Vagina (tissue), 2 donors: ENCODE measurements at regions not wholly inside any gene's neighbourhood (a gene's known extent, or its start where the extent isn't known, plus 50 kb on each side); places are given as distances from the start of the nearest gene placed in this dataset.

Experiments used
- DNase-seq, 2 donors: peaks; one replicate each; pipeline ENCODE4 v3.0.0-alpha.2; 2017; ENCODE audit errors: extremely low spot score in 2 of 2
- H3K27ac ChIP-seq: fragments of 200-600 bp; sonication (generic); one replicate; pipeline ENCODE4 v1.5.1; 2019
- H3K27me3 ChIP-seq: fragments of 200-600 bp; sonication (generic); one replicate; pipeline ENCODE4 v1.5.1; 2019
- H3K36me3 ChIP-seq, 2 donors: fragments of 200-600 bp; sonication (generic); one replicate each; pipeline ENCODE4 v1.5.1; 2017 to 2019
- H3K4me1 ChIP-seq: fragments of 200-600 bp; sonication (generic); one replicate; pipeline ENCODE4 v1.5.1; 2019
- H3K4me3 ChIP-seq, 2 donors: fragments of 200-600 bp; sonication (generic); 1 replicate in 1 of 2; 2 replicates in 1 of 2; pipeline ENCODE4 v1.5.1; 2016 to 2019
- H3K9me3 ChIP-seq: fragments of 200-600 bp; sonication (generic); one replicate; pipeline ENCODE4 v1.5.1; 2019
- POLR2A ChIP-seq, 2 donors: fragments of 450-650 bp; IDR thresholded peaks; one replicate each; pipeline ENCODE4 v1.6.1; 2017; ENCODE audit warnings: antibody characterized with exemption in 2 of 2, mild to moderate bottlenecking in 2 of 2, moderate library complexity in 2 of 2
- POLR2AphosphoS5 ChIP-seq, 2 donors: sonication (generic); formaldehyde crosslinking; IDR thresholded peaks; one replicate each; pipeline ENCODE4 v1.9.0; 2017; ENCODE audit warnings: antibody characterized with exemption in 2 of 2, mild to moderate bottlenecking in 2 of 2, low read depth in 1 of 2; ENCODE audit not compliant: insufficient read depth in 1 of 2
- intact Hi-C: fragments of 100-400 bp; cut with DNase I; formaldehyde crosslinking; loops from one replicate; pipeline ENCODE4 v1.15.1; 2023
- TF ChIP-seq, protein P1 (sequence below), 3 experiments: fragments of 450-650 bp in 2 of 3; fragments of 200-600 bp in 1 of 3; sonication (generic) in 1 of 3; IDR thresholded peaks; one replicate each; pipeline ENCODE4 v1.5.1; 2017 to 2019; ENCODE audit warnings: antibody characterized with exemption in 3 of 3, mild to moderate bottlenecking in 2 of 3, moderate library complexity in 2 of 3

DNA sequence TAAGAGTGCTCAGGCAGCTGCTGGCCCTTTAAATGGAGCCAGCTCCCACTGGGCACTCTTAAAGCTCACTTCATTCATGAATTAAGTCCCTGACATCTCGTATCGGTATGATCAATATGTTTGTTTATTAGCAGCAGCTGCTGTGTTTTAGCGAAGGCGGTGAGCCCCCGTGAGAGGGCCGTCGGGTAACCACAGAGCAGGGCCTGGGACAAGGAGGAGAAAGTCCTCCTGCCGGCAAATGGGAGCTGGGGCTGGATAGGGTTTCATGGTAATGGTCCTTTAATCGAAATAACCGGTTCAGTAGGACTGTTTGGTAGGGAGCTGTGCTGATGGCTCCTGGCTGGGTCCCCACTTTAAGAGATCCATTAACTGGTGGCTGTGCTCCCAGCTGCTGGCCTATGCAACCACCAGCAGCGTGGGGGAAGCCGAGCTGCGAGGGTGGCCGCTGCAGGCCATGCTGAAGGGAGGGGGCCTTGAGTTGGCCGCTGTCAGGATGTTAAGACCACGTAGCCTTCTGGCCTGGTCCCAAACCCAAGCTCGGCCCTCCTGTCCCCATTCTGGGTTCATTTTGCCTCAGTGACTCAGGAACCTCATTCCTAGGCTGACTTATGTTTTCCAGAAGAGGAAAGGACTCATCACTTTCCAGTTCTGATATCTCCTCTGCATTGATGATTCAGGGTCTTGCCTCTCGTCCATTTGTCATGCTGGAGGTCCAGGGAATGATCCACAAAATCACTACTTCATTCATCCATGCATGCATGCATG, 67.6 kb upstream of the NTRK3 start:
- H3K4me3 ChIP-seq, result no peak overlapping the region
- intact Hi-C loops, result no loop called here
- no peaks in the 10 kb centered on the region for H3K4me1 ChIP-seq

DNA sequence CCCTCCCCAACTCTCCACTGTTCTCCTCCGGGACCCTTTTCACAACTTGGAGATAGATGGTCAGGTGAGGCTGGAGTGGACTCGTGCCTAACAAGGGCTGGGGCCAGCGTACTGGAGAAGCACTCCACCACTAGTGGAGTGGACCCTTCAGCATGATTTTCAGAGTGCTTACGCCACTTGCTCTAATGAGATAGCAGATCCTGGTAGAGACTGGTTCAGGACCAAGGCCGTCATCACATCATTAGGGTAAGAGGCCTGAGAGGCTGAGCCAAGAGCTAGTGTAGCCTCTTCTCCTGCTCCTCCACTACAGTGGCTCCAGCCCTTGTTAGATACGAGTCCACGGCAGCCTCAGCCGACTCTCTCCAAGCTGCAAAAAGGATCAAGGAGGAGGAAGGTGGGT, 66.9 kb upstream of the NTRK3 start:
- H3K27ac ChIP-seq, result no peak overlapping the region
- H3K27me3 ChIP-seq, result no peaks in the 10 kb centered on the region
- DNase-seq, result no peak
- no peak for TF ChIP-seq POLR2AphosphoS5 (IDR thresholded peaks at IDR 0.05; ENCODE audit: insufficient read depth in 1 of 2, low read depth in 1 of 2)
- no peaks in the 10 kb centered on the region for H3K36me3 ChIP-seq
- no peaks in the 10 kb centered on the region for H3K9me3 ChIP-seq
- no peaks in the 10 kb centered on the region for H3K4me1 ChIP-seq
- no peak overlapping the region for H3K4me3 ChIP-seq
- intact Hi-C loops, result no loop called here

More for the DNA sequence above, 67.6 kb upstream of the NTRK3 start:
- DNase-seq, result no peak
- TF ChIP-seq POLR2A (IDR thresholded peaks at IDR 0.05) (no peak), POLR2AphosphoS5 (IDR thresholded peaks at IDR 0.05; ENCODE audit: insufficient read depth in 1 of 2, low read depth in 1 of 2) (no peak)
- TF ChIP-seq, protein P1, sequence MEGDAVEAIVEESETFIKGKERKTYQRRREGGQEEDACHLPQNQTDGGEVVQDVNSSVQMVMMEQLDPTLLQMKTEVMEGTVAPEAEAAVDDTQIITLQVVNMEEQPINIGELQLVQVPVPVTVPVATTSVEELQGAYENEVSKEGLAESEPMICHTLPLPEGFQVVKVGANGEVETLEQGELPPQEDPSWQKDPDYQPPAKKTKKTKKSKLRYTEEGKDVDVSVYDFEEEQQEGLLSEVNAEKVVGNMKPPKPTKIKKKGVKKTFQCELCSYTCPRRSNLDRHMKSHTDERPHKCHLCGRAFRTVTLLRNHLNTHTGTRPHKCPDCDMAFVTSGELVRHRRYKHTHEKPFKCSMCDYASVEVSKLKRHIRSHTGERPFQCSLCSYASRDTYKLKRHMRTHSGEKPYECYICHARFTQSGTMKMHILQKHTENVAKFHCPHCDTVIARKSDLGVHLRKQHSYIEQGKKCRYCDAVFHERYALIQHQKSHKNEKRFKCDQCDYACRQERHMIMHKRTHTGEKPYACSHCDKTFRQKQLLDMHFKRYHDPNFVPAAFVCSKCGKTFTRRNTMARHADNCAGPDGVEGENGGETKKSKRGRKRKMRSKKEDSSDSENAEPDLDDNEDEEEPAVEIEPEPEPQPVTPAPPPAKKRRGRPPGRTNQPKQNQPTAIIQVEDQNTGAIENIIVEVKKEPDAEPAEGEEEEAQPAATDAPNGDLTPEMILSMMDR (IDR thresholded peaks at IDR 0.05), result no peak
- no peak overlapping the region for H3K27ac ChIP-seq
- H3K9me3 ChIP-seq, result no peaks in the 10 kb centered on the region
- no peaks in the 10 kb centered on the region for H3K36me3 ChIP-seq
- H3K27me3 ChIP-seq, result no peaks in the 10 kb centered on the region

DNA sequence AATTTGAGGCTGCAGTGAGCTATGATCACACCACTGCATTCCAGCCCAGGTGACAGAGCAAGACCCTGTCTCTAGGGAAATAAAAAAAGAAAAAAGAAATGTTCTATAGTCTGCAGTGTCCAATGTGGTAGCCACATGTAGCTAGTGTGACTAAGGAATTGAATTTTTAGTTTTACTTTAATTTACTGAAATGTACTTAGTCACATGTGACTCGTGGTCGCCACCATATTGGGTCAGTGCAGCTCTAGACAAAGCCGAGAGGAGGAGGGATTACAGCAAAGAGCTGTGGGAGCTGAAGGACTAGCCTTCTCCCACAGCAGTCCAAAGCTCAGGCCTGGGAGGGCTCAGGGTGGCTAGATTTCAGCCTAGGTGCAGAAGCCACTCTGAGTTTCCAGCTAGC, 65.9 kb upstream of the NTRK3 start:
- Histone ChIP-seq H3K4me3 (no peak overlapping the region), H3K27me3 (no peaks in the 10 kb centered on the region), H3K4me1 (no peaks in the 10 kb centered on the region), H3K9me3 (no peaks in the 10 kb centered on the region), H3K27ac (no peak overlapping the region), H3K36me3 (no peaks in the 10 kb centered on the region)
- TF ChIP-seq POLR2A (IDR thresholded peaks at IDR 0.05), result no peak
- TF ChIP-seq, protein P1 (IDR thresholded peaks at IDR 0.05), result no peak
- TF ChIP-seq POLR2AphosphoS5 (IDR thresholded peaks at IDR 0.05; ENCODE audit: insufficient read depth in 1 of 2, low read depth in 1 of 2), result no peak
- no peak for DNase-seq
- intact Hi-C loops, result no loop called here

DNA sequence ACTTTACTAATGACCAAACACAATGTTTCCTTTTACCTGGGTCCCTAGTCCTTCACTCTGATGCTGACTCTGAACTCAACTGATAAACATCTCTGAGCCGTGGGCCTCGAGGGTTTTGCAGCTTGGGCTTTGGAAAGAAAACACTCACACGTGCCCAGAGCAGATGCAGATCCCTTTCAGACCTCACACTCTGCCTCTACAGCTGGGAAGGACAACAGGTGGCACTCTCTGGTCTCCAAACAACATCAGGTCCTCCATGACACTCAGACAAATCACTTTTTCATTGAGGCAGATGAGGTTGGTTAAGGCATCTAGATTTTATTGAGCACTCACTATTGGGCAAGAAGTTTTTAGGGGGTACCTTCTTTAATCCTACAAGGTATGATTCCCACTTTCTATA, 64.7 kb upstream of the NTRK3 start:
- no peaks in the 10 kb centered on the region for H3K27me3 ChIP-seq
- no peaks in the 10 kb centered on the region for H3K4me1 ChIP-seq
- intact Hi-C loops, result no loop called here
- H3K36me3 ChIP-seq, result no peaks in the 10 kb centered on the region
- H3K4me3 ChIP-seq, result no peak overlapping the region
- DNase-seq, result no peak
- no peak overlapping the region for H3K27ac ChIP-seq
- TF ChIP-seq POLR2AphosphoS5 (IDR thresholded peaks at IDR 0.05; ENCODE audit: insufficient read depth in 1 of 2, low read depth in 1 of 2) (no peak), POLR2A (IDR thresholded peaks at IDR 0.05) (no peak)
- TF ChIP-seq, protein P1 (IDR thresholded peaks at IDR 0.05), result no peak
- H3K9me3 ChIP-seq, result no peaks in the 10 kb centered on the region

DNA sequence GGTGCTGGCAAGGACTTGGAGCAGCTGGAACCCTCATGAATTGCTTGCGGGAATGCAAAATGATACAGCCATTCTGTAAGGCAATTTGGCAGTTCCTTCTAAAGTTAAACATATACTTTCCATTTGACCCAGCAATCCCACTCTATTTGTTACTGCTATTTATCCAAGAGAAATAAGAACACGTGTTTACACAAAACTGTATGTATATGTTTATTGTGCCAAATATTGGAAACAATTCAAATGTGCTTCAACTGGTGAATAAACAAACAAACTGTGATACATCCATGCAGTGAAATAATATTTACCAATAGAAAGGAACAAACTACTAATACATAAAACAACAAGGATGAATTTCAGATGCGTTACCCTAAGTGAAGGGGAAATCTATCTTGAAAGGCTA, 60.0 kb upstream of the NTRK3 start:
- DNase-seq, result no peak
- Histone ChIP-seq H3K27me3 (no peaks in the 10 kb centered on the region), H3K4me1 (no peaks in the 10 kb centered on the region), H3K4me3 (no peak overlapping the region), H3K27ac (no peak overlapping the region), H3K36me3 (no peaks in the 10 kb centered on the region), H3K9me3 (no peaks in the 10 kb centered on the region)
- no peak for TF ChIP-seq POLR2A (IDR thresholded peaks at IDR 0.05)
- intact Hi-C loops, result no loop called here

DNA sequence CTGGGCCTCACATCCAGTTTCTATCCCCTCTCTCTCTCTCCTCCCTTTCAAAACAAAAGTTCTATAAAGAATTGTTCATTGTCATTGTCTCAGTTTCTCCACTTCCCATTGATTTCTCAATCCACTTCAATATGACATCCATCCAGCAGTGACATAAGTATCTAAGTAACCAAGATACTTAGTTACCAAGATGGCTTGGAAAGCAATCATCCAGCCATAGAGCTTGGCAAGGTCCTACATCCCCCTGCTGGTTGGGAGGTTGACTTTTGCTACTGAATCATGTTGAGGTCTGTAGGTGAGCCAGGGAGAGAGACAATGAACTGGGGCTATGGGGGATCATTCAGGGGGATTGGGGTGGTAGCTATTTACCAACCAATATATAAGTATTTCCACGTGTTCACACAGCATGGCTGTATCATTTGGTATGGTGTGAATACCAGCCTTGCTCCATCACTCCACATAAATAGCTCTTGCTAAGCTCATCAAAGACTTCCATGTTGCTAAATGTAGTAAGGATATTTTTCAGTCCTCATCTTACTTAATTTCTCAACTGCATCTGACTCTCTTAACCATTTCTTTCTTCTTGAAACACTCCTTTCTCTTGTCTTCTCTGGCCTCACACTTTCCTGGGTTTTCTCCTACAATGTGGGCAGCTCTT, 58.8 kb upstream of the NTRK3 start:
- DNase-seq, result no peak
- intact Hi-C loops, result no loop called here
- Histone ChIP-seq H3K9me3 (no peaks in the 10 kb centered on the region), H3K27ac (no peak overlapping the region), H3K4me1 (no peaks in the 10 kb centered on the region), H3K27me3 (no peaks in the 10 kb centered on the region), H3K4me3 (no peak overlapping the region), H3K36me3 (no peaks in the 10 kb centered on the region)
- TF ChIP-seq POLR2AphosphoS5 (IDR thresholded peaks at IDR 0.05; ENCODE audit: insufficient read depth in 1 of 2, low read depth in 1 of 2) (no peak), POLR2A (IDR thresholded peaks at IDR 0.05) (no peak)
- TF ChIP-seq, protein P1 (IDR thresholded peaks at IDR 0.05), result no peak
